GM23248 (cell line): ENCODE measurements at regions not wholly inside any gene's neighbourhood (a gene's known extent, or its start where the extent isn't known, plus 50 kb on each side); places are given as distances from the start of the nearest gene placed in this dataset.
"Not testable (repeated sequence)": the region's sequence is repeated elsewhere in the genome, so short reads cannot be mapped to it uniquely, and the experiment has no call there.

Experiments used
- DNase-seq: peaks from one replicate; pipeline ENCODE4 v3.0.0-alpha.2; 2015
- H2AFZ ChIP-seq: fragments of 200-600 bp; sonication (generic); 2 replicates; pipeline ENCODE4 v1.6.1; 2016; ENCODE audit warnings: antibody characterized with exemption
- H3F3A ChIP-seq: fragments of 200-600 bp; sonication (generic); 2 replicates; pipeline ENCODE4 v1.6.1; 2016; ENCODE audit warnings: mild to moderate bottlenecking, antibody characterized with exemption, mixed run types; ENCODE audit not compliant: insufficient read depth
- H3K27ac ChIP-seq: fragments of 200-600 bp; sonication (generic); 2 replicates; pipeline ENCODE4 v1.5.1; 2016; ENCODE audit warnings: mild to moderate bottlenecking
- H3K27me3 ChIP-seq: fragments of 200-600 bp; sonication (generic); replicated peaks from 2 replicates; pipeline ENCODE4 v1.6.1; 2016; ENCODE audit warnings: mild to moderate bottlenecking; ENCODE audit not compliant: insufficient read depth
- H3K36me3 ChIP-seq: fragments of 200-600 bp; sonication (generic); 2 replicates; pipeline ENCODE4 v1.6.1; 2016; ENCODE audit warnings: low read depth, mild to moderate bottlenecking
- H3K4me1 ChIP-seq: fragments of 200-600 bp; sonication (generic); 2 replicates; pipeline ENCODE4 v1.6.1; 2016; ENCODE audit warnings: mild to moderate bottlenecking; ENCODE audit not compliant: insufficient read depth
- H3K4me2 ChIP-seq: fragments of 200-600 bp; sonication (generic); one replicate; pipeline ENCODE4 v1.6.1; 2016; ENCODE audit warnings: mild to moderate bottlenecking; ENCODE audit not compliant: unreplicated experiment
- H3K4me3 ChIP-seq: fragments of 200-600 bp; sonication (generic); 2 replicates; pipeline ENCODE4 v1.5.1; 2016; ENCODE audit warnings: mild to moderate bottlenecking
- H3K79me2 ChIP-seq: fragments of 200-600 bp; sonication (generic); 2 replicates; pipeline ENCODE4 v1.6.1; 2016; ENCODE audit warnings: mild to moderate bottlenecking; ENCODE audit not compliant: insufficient read depth
- H3K9ac ChIP-seq: fragments of 200-600 bp; sonication (generic); 2 replicates; pipeline ENCODE4 v1.6.1; 2016; ENCODE audit warnings: mild to moderate bottlenecking
- H3K9me2 ChIP-seq: fragments of 200-600 bp; sonication (generic); 2 replicates; pipeline ENCODE4 v1.6.1; 2016; ENCODE audit warnings: mixed run types, mild to moderate bottlenecking, moderate library complexity; ENCODE audit not compliant: insufficient read depth
- H3K9me3 ChIP-seq: fragments of 200-600 bp; sonication (generic); one replicate; pipeline ENCODE4 v1.6.1; 2017; ENCODE audit warnings: low read depth
- H4K20me1 ChIP-seq: fragments of 200-600 bp; sonication (generic); 2 replicates; pipeline ENCODE4 v1.6.0; 2016; ENCODE audit not compliant: insufficient read depth
- EZH2 ChIP-seq: fragments of 200-600 bp; sonication (generic); IDR thresholded peaks from 2 replicates; pipeline ENCODE4 v1.6.1; 2018; ENCODE audit warnings: antibody characterized with exemption, mild to moderate bottlenecking; ENCODE audit not compliant: insufficient read depth, poor library complexity, severe bottlenecking
- EZH2phosphoT487 ChIP-seq: fragments of 200-600 bp; sonication (generic); IDR thresholded peaks from 2 replicates; pipeline ENCODE4 v1.6.1; 2018; ENCODE audit warnings: antibody characterized with exemption, moderate library complexity, mild to moderate bottlenecking, low read depth; ENCODE audit not compliant: insufficient read depth
- WGBS, 2 experiments: methylation state at CpG; one replicate each; pipeline ENCODE4 v1.1.6; 2015 to 2017; ENCODE audit warnings: low lambda C conversion rate in 2 of 2, low coverage in 1 of 2; ENCODE audit errors: missing lambda C conversion rate in 2 of 2; 5-methylcytosine and 5-hydroxymethylcytosine counted together
- in situ Hi-C: fragments of 300-500 bp; cut with MboI; formaldehyde crosslinking; loops from 2 replicates; pipeline ENCODE4 v1.15.0; 2020

DNA sequence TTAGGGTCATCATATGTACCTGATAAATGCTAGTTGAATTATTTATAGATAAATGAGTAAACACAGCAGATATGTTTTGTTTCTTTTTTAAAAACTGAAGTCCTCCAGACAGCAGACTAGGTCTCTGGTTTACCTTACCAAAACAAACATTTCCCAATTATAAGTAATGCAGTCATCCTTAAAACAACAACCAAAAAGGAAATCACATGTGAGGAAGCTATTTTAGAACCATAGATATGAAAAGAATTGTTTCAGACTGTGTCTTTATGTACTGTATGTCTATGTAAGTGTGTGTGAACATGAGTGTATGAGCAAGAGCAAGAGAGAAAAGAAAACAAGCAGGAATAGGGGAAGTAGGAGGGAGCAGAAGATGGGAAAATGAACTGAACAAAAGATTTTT, 441.0 kb downstream of the CPS1 start:
- Histone ChIP-seq H2AFZ (no peak overlapping the region), H3F3A (no peaks in the 10 kb centered on the region), H3K4me2 (no peak overlapping the region), H3K4me3 (no peak overlapping the region), H3K4me1 (no peaks in the 10 kb centered on the region), H3K36me3 (no peaks in the 10 kb centered on the region), H3K27ac (no peak overlapping the region), H3K9me3 (no peaks in the 10 kb centered on the region), H3K79me2 (no peaks in the 10 kb centered on the region), H3K27me3 (no peaks in the 10 kb centered on the region), H4K20me1 (no peaks in the 10 kb centered on the region), H3K9ac (no peak overlapping the region), H3K9me2 (no peaks in the 10 kb centered on the region)
- in situ Hi-C loops = no loop called here
- TF ChIP-seq EZH2 = no peak
- TF ChIP-seq EZH2phosphoT487 = no peak
- no peak for DNase-seq

DNA sequence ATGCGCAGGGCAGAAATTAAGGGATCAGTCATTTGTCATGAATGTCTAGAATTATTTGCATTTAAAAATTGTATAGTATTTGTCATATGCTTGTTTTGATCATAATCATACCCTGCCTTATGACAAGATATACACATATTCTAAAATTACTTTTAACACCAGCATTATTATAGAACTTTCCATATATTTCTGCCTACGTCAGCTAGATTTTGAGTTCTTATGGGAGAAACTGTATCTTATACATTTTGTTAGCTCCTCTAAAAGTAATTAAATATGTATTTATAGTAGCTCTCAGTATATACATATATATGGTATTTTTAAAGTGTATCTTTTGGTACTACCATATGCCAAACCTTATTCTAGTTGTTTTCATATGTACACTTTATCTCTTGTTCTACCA, 441.9 kb downstream of the CPS1 start:
- H3K36me3 ChIP-seq = no peaks in the 10 kb centered on the region
- TF ChIP-seq EZH2phosphoT487 (no peak), EZH2 (no peak)
- H2AFZ ChIP-seq = no peak overlapping the region
- H3K27ac ChIP-seq = no peak overlapping the region
- no peak overlapping the region for H3K4me2 ChIP-seq
- H3K4me3 ChIP-seq = no peak overlapping the region
- in situ Hi-C loops = no loop called here
- 25 to 27% methylated on average over 2 of the region's 2 CpGs for WGBS, 2 experiments
- H3K9me3 ChIP-seq = no peaks in the 10 kb centered on the region
- H3K9me2 ChIP-seq = no peaks in the 10 kb centered on the region
- H3K79me2 ChIP-seq = no peaks in the 10 kb centered on the region
- H3K9ac ChIP-seq = no peak overlapping the region
- no peaks in the 10 kb centered on the region for H3K4me1 ChIP-seq
- H4K20me1 ChIP-seq = no peaks in the 10 kb centered on the region
- no peaks in the 10 kb centered on the region for H3F3A ChIP-seq
- H3K27me3 ChIP-seq = no peaks in the 10 kb centered on the region
- DNase-seq = no peak

DNA sequence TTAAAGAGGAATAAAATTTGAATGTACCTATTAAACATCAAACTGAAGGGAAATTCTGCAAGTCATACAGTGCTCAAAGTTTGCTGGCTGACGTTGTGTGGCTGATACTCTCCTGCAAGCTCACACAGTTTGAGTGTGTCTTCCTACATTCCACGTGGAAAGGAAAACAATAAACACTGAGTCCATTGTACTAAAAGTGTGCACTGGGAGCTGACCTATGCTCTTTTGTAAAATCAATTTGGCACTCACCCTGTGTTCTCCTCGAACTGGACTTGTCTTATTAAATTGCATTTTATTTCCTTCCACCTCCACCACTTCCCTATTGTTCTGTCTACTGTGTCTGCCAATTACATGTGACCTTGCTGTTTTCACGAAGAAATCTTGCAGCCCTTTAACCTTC, 458.0 kb downstream of the CPS1 start:
- no peak overlapping the region for H3K4me3 ChIP-seq
- no peaks in the 10 kb centered on the region for H3K27me3 ChIP-seq
- no peak overlapping the region for H3K27ac ChIP-seq
- no peaks in the 10 kb centered on the region for H3F3A ChIP-seq
- TF ChIP-seq EZH2 (no peak), EZH2phosphoT487 (no peak)
- no peak overlapping the region for H3K9ac ChIP-seq
- no peak for DNase-seq
- no peaks in the 10 kb centered on the region for H3K9me2 ChIP-seq
- no peak overlapping the region for H2AFZ ChIP-seq
- H3K36me3 ChIP-seq = no peaks in the 10 kb centered on the region
- no peaks in the 10 kb centered on the region for H3K79me2 ChIP-seq
- in situ Hi-C loops = no loop called here
- H3K4me2 ChIP-seq = no peak overlapping the region
- no peaks in the 10 kb centered on the region for H3K9me3 ChIP-seq
- H4K20me1 ChIP-seq = no peaks in the 10 kb centered on the region
- WGBS, 2 experiments = 3 to 6% methylated on average over 4 of the region's 4 CpGs
- H3K4me1 ChIP-seq = no peaks in the 10 kb centered on the region

DNA sequence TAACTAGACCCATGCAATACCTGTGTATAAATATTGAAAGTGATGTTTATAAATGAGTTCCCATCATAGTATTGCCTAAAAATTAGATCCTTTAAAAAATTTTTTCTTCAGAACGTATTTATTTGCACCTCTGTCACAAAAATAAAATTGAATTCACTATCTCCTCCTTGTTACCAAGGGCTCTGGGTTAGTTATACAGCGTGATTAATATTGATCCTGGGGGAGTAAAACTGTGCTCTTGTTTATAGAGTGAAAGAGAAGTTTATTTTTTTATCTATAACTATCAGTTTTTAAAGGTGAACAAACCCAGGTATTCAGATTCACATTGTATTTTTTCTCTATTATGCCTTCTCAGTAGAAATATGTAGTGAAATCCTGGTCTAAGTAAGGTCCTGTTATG, 458.5 kb downstream of the CPS1 start:
- no peak overlapping the region for H3K27ac ChIP-seq
- H4K20me1 ChIP-seq = no peaks in the 10 kb centered on the region
- no peaks in the 10 kb centered on the region for H3K79me2 ChIP-seq
- no peaks in the 10 kb centered on the region for H3F3A ChIP-seq
- H3K9me2 ChIP-seq = no peaks in the 10 kb centered on the region
- WGBS, 2 experiments = 5 to 14% methylated on average over 2 of the region's 2 CpGs
- no peak overlapping the region for H3K4me3 ChIP-seq
- H3K4me2 ChIP-seq = no peak overlapping the region
- H3K9ac ChIP-seq = no peak overlapping the region
- no peaks in the 10 kb centered on the region for H3K36me3 ChIP-seq
- in situ Hi-C loops = no loop called here
- no peak overlapping the region for H2AFZ ChIP-seq
- no peak for TF ChIP-seq EZH2
- no peak for TF ChIP-seq EZH2phosphoT487
- no peaks in the 10 kb centered on the region for H3K9me3 ChIP-seq
- DNase-seq = no peak
- no peaks in the 10 kb centered on the region for H3K27me3 ChIP-seq
- H3K4me1 ChIP-seq = no peaks in the 10 kb centered on the region

DNA sequence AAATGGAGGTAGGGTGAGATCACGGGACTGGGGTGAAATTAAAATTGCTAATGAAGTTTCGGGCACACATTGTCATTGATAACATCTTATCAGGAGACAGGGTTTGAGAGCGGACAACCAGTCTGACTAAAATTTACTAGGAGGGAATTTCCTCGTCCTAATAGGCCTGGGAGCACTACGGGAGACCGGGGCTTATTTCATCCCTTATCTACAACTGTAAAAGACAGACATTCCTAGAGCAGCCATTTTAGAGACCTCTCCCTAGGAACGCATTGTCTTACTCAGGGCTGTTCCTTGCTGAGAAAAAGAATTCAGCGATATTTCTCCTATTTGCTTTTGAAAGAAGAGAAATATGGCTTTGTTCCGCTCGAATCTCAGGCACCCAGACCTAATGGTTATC, 468.7 kb downstream of the CPS1 start:
- H3K27ac ChIP-seq, H3K4me3 ChIP-seq, DNase-seq, H3K9me2 ChIP-seq, H3K4me2 ChIP-seq, H3K79me2 ChIP-seq, H3F3A ChIP-seq, in situ Hi-C loops, H3K9ac ChIP-seq, H3K27me3 ChIP-seq, H3K9me3 ChIP-seq, H3K4me1 ChIP-seq, H4K20me1 ChIP-seq, H3K36me3 ChIP-seq, H2AFZ ChIP-seq: not testable (repeated sequence)
- 50 to 53% methylated on average over 10 of the region's 10 CpGs for WGBS, 2 experiments
